Loucy (cell line): ENCODE measurements at regions not wholly inside any gene's neighbourhood (a gene's known extent, or its start where the extent isn't known, plus 50 kb on each side); places are given as distances from the start of the nearest gene placed in this dataset.

Experiments used
- EZH2phosphoT487 ChIP-seq: fragments of 200-600 bp; IDR thresholded peaks from 2 replicates; pipeline ENCODE4 v1.6.1; 2018; ENCODE audit warnings: antibody characterized with exemption, mild to moderate bottlenecking, moderate library complexity, borderline replicate concordance
- TF ChIP-seq, protein P1 (sequence below): fragments of 200-600 bp; sonication (generic); conservative IDR thresholded peaks from 2 replicates; pipeline ENCODE4 v1.5.1; 2014; ENCODE audit warnings: mild to moderate bottlenecking, antibody characterized with exemption, low read length

DNA sequence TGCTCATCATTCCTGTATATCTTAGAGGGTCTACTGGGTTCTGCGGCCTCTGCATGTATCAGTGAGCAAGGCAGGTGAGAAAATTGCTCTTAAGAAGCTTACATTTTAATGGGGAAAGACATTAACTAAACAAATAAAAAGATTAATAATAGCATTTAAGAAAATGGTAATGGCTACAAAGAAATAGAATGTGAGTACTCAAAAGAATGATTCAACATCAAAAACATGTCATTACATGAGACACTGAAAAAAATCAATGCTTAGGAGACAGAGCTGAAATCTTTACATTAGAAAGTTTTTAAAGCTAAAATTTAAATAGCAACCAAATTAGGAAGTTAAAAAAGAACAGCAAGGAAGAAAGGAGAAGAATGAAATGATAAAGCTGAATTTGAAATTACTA is 146.9 kb upstream of the PHACTR1 start:
- TF ChIP-seq, protein P1, sequence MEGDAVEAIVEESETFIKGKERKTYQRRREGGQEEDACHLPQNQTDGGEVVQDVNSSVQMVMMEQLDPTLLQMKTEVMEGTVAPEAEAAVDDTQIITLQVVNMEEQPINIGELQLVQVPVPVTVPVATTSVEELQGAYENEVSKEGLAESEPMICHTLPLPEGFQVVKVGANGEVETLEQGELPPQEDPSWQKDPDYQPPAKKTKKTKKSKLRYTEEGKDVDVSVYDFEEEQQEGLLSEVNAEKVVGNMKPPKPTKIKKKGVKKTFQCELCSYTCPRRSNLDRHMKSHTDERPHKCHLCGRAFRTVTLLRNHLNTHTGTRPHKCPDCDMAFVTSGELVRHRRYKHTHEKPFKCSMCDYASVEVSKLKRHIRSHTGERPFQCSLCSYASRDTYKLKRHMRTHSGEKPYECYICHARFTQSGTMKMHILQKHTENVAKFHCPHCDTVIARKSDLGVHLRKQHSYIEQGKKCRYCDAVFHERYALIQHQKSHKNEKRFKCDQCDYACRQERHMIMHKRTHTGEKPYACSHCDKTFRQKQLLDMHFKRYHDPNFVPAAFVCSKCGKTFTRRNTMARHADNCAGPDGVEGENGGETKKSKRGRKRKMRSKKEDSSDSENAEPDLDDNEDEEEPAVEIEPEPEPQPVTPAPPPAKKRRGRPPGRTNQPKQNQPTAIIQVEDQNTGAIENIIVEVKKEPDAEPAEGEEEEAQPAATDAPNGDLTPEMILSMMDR = no peak
- TF ChIP-seq EZH2phosphoT487 = no peak
